Trophoblast cell (in vitro differentiated cells and primary cell): ENCODE measurements at regions not wholly inside any gene's neighbourhood (a gene's known extent, or its start where the extent isn't known, plus 50 kb on each side); places are given as distances from the start of the nearest gene placed in this dataset.

Experiments
- DNase-seq, 2 donors: peaks; one replicate each; pipeline ENCODE4 v3.0.0-alpha.2; 2016
- H2AFZ ChIP-seq: 2 replicates; pipeline ENCODE4 v1.6.1; 2013; ENCODE audit warnings: low read length, moderate library complexity, mild to moderate bottlenecking; ENCODE audit not compliant: insufficient read depth, poor library complexity
- H2AK5ac ChIP-seq: 2 replicates; pipeline ENCODE4 v1.6.1; 2013; ENCODE audit warnings: mild to moderate bottlenecking, low read length
- H2BK120ac ChIP-seq: 2 replicates; pipeline ENCODE4 v1.6.1; 2013; ENCODE audit warnings: low read length, mild to moderate bottlenecking, moderate library complexity; ENCODE audit not compliant: insufficient read depth, poor library complexity
- H2BK12ac ChIP-seq: 2 replicates; pipeline ENCODE4 v1.6.1; 2013; ENCODE audit warnings: mild to moderate bottlenecking, low read length, moderate library complexity
- H2BK5ac ChIP-seq: 2 replicates; pipeline ENCODE4 v1.6.1; 2013; ENCODE audit warnings: low read length, low read depth, moderate library complexity, mild to moderate bottlenecking; ENCODE audit not compliant: poor library complexity
- H3K14ac ChIP-seq: 2 replicates; pipeline ENCODE4 v1.6.1; 2013; ENCODE audit warnings: mild to moderate bottlenecking, low read length
- H3K18ac ChIP-seq: 2 replicates; pipeline ENCODE4 v1.6.1; 2013; ENCODE audit warnings: mild to moderate bottlenecking, low read length
- H3K23ac ChIP-seq: 2 replicates; pipeline ENCODE4 v1.6.1; 2013; ENCODE audit warnings: low read length
- H3K27ac ChIP-seq: 2 replicates; pipeline ENCODE4 v1.5.1; 2013; ENCODE audit warnings: low read depth, mild to moderate bottlenecking, inconsistent platforms, low read length, moderate library complexity
- H3K27me3 ChIP-seq: 2 replicates; pipeline ENCODE4 v1.6.1; 2013; ENCODE audit warnings: inconsistent platforms, mild to moderate bottlenecking, low read length, moderate library complexity; ENCODE audit not compliant: insufficient read depth
- H3K36me3 ChIP-seq, 2 experiments: 1 replicate in 1 of 2; 2 replicates in 1 of 2; pipeline ENCODE4 v1.6.1; 2013; ENCODE audit warnings: low read length in 2 of 2, mild to moderate bottlenecking in 2 of 2, moderate library complexity in 1 of 2; ENCODE audit not compliant: insufficient read depth in 2 of 2, control insufficient read depth in 1 of 2
- H3K4ac ChIP-seq: 2 replicates; pipeline ENCODE4 v1.6.1; 2013; ENCODE audit warnings: low read depth, mild to moderate bottlenecking, low read length, moderate library complexity
- H3K4me1 ChIP-seq, 2 experiments: 1 replicate in 1 of 2; 2 replicates in 1 of 2; pipeline ENCODE4 v1.6.1; 2013; ENCODE audit warnings: low read length in 2 of 2, mild to moderate bottlenecking in 2 of 2, moderate library complexity in 1 of 2; ENCODE audit not compliant: insufficient read depth in 2 of 2, control insufficient read depth in 1 of 2
- H3K4me2 ChIP-seq: 2 replicates; pipeline ENCODE4 v1.6.1; 2013; ENCODE audit warnings: inconsistent platforms, mild to moderate bottlenecking, low read length, moderate library complexity
- H3K4me3 ChIP-seq: 2 replicates; pipeline ENCODE4 v1.5.1; 2013; ENCODE audit warnings: mild to moderate bottlenecking, low read depth, low read length, inconsistent platforms
- H3K79me1 ChIP-seq: one replicate; pipeline ENCODE4 v1.6.1; 2013; ENCODE audit warnings: low read length
- H3K79me2 ChIP-seq: 2 replicates; pipeline ENCODE4 v1.6.1; 2013; ENCODE audit warnings: low read length, mild to moderate bottlenecking; ENCODE audit not compliant: control insufficient read depth, insufficient read depth, poor library complexity
- H3K9ac ChIP-seq: 2 replicates; pipeline ENCODE4 v1.6.1; 2013; ENCODE audit warnings: mild to moderate bottlenecking, low read length
- H3K9me3 ChIP-seq: 2 replicates; pipeline ENCODE4 v1.6.1; 2013; ENCODE audit warnings: low read depth, mild to moderate bottlenecking, control low read depth, inconsistent platforms, low read length; ENCODE audit not compliant: insufficient read depth
- H4K12ac ChIP-seq: 2 replicates; pipeline ENCODE4 v1.6.1; 2013; ENCODE audit warnings: low read depth, mild to moderate bottlenecking, low read length, moderate library complexity
- H4K8ac ChIP-seq: 2 replicates; pipeline ENCODE4 v1.6.1; 2013; ENCODE audit warnings: low read depth, mild to moderate bottlenecking, low read length, moderate library complexity
- H4K91ac ChIP-seq: one replicate; pipeline ENCODE4 v1.6.1; 2013; ENCODE audit warnings: low read depth, mild to moderate bottlenecking, low read length, moderate library complexity
- WGBS: extraction: QIAGEN DNeasy Blood & Tissue Kit; methylation state at CpG from one replicate; pipeline ENCODE4 v1.1.7; 2013; ENCODE audit warnings: missing lambda C conversion rate; ENCODE audit not compliant: insufficient read length, insufficient coverage; ENCODE audit errors: extremely low coverage; 5-methylcytosine and 5-hydroxymethylcytosine counted together

- no peaks in the 10 kb centered on the region for H3K4me1 ChIP-seq
- no CpG with 5 or more reads among the region's 3 CpGs for WGBS
- H4K12ac ChIP-seq, result no peak overlapping the region
- H3K27me3 ChIP-seq, result no peaks in the 10 kb centered on the region
- DNase-seq, result no peak
- no peaks in the 10 kb centered on the region for H3K79me1 ChIP-seq
- H3K79me2 ChIP-seq, result no peaks in the 10 kb centered on the region
- no peak overlapping the region for H3K18ac ChIP-seq
- H3K23ac ChIP-seq, result no peak overlapping the region
- H3K36me3 ChIP-seq, result no peaks in the 10 kb centered on the region
- H4K8ac ChIP-seq, result no peak overlapping the region
- H3K4me3 ChIP-seq, result no peak overlapping the region
- no peak overlapping the region for H2AK5ac ChIP-seq
- no peak overlapping the region for H3K4me2 ChIP-seq
- H4K91ac ChIP-seq, result no peak overlapping the region
- no peak overlapping the region for H2BK120ac ChIP-seq
- no peak overlapping the region for H2BK5ac ChIP-seq
- no peak overlapping the region for H2AFZ ChIP-seq
- H2BK12ac ChIP-seq, result no peak overlapping the region
- H3K14ac ChIP-seq, result no peak overlapping the region
- H3K9ac ChIP-seq, result no peak overlapping the region
- no peaks in the 10 kb centered on the region for H3K9me3 ChIP-seq
- no peak overlapping the region for H3K27ac ChIP-seq
- no peak overlapping the region for H3K4ac ChIP-seq
Measured at GRCh38 chr10:90989378-90989777, 68.5 kb upstream of the ANKRD1 start.

- H3K27me3 ChIP-seq, result no peaks in the 10 kb centered on the region
- no peak overlapping the region for H3K18ac ChIP-seq
- H3K9me3 ChIP-seq, result no peaks in the 10 kb centered on the region
- H2AK5ac ChIP-seq, result no peak overlapping the region
- no peak for DNase-seq
- H2BK5ac ChIP-seq, result no peak overlapping the region
- no peak overlapping the region for H2AFZ ChIP-seq
- no peak overlapping the region for H2BK12ac ChIP-seq
- no peaks in the 10 kb centered on the region for H3K36me3 ChIP-seq
- no peak overlapping the region for H4K8ac ChIP-seq
- H3K23ac ChIP-seq, result no peak overlapping the region
- H3K79me2 ChIP-seq, result no peaks in the 10 kb centered on the region
- no peak overlapping the region for H2BK120ac ChIP-seq
- no peaks in the 10 kb centered on the region for H3K4me1 ChIP-seq
- no peak overlapping the region for H3K27ac ChIP-seq
- H4K12ac ChIP-seq, result no peak overlapping the region
- no peak overlapping the region for H4K91ac ChIP-seq
- WGBS, result no CpG with 5 or more reads among the region's 2 CpGs
- H3K79me1 ChIP-seq, result no peaks in the 10 kb centered on the region
- H3K4me2 ChIP-seq, result no peak overlapping the region
- H3K9ac ChIP-seq, result no peak overlapping the region
- no peak overlapping the region for H3K4me3 ChIP-seq
- no peak overlapping the region for H3K4ac ChIP-seq
- H3K14ac ChIP-seq, result no peak overlapping the region
Measured at GRCh38 chr10:90992462-90992861, 71.6 kb upstream of the ANKRD1 start.

DNA sequence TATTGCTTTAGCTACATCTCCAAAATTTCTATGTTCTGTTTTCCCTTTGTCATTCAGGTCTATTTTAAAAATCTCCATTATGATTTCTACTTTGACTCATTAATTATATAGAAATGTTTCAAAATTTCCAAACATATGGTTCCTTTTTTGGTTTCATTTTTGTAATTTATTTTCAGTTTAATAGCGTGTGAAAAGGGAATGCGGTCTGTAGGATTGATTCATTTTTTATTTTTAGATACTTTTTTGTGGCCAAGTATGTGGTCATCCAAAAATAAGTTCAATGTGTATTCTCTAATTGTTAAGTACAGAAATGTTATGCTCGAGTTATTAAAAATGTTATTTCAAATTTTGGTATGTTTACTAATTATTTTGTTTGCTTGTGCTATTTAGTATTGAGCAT, 72.5 kb upstream of the ANKRD1 start:
- no peaks in the 10 kb centered on the region for H3K9me3 ChIP-seq
- H3K4ac ChIP-seq, result no peak overlapping the region
- H3K27ac ChIP-seq, result no peak overlapping the region
- no peak overlapping the region for H2BK120ac ChIP-seq
- H4K8ac ChIP-seq, result no peak overlapping the region
- H2AK5ac ChIP-seq, result no peak overlapping the region
- no peak overlapping the region for H2AFZ ChIP-seq
- no peak overlapping the region for H4K12ac ChIP-seq
- H2BK5ac ChIP-seq, result no peak overlapping the region
- no peak overlapping the region for H3K14ac ChIP-seq
- H2BK12ac ChIP-seq, result no peak overlapping the region
- H3K4me2 ChIP-seq, result no peak overlapping the region
- H3K9ac ChIP-seq, result no peak overlapping the region
- no peaks in the 10 kb centered on the region for H3K4me1 ChIP-seq
- no peak overlapping the region for H3K18ac ChIP-seq
- no peaks in the 10 kb centered on the region for H3K79me1 ChIP-seq
- no peak for DNase-seq
- no CpG with 5 or more reads among the region's 3 CpGs for WGBS
- no peaks in the 10 kb centered on the region for H3K27me3 ChIP-seq
- H3K79me2 ChIP-seq, result no peaks in the 10 kb centered on the region
- no peak overlapping the region for H3K4me3 ChIP-seq
- no peaks in the 10 kb centered on the region for H3K36me3 ChIP-seq
- H4K91ac ChIP-seq, result no peak overlapping the region
- no peak overlapping the region for H3K23ac ChIP-seq

GRCh38 chr10:90997670-90998069, 76.8 kb upstream of the ANKRD1 start:
- Histone ChIP-seq H3K4me2 (no peak overlapping the region), H3K36me3 (no peaks in the 10 kb centered on the region), H3K14ac (no peak overlapping the region), H3K4me1 (no peaks in the 10 kb centered on the region), H3K18ac (no peak overlapping the region), H3K23ac (no peak overlapping the region), H3K4me3 (no peak overlapping the region), H3K4ac (no peak overlapping the region), H4K12ac (no peak overlapping the region), H2AFZ (no peak overlapping the region), H3K27me3 (no peaks in the 10 kb centered on the region), H3K9me3 (peaks cover 2% of the 10 kb centered on the region), H2AK5ac (no peak overlapping the region), H4K91ac (no peak overlapping the region), H3K9ac (no peak overlapping the region), H2BK5ac (no peak overlapping the region), H3K79me2 (no peaks in the 10 kb centered on the region), H2BK120ac (no peak overlapping the region), H2BK12ac (no peak overlapping the region), H3K27ac (no peak overlapping the region), H3K79me1 (no peaks in the 10 kb centered on the region), H4K8ac (no peak overlapping the region)
- DNase-seq, result no peak
- no CpG with 5 or more reads among the region's 3 CpGs for WGBS
